ENCODE measurements at regions not wholly inside any gene's neighbourhood (a gene's known extent, or its start where the extent isn't known, plus 50 kb on each side); places are given as distances from the start of the nearest gene placed in this dataset.
"Not testable (repeated sequence)": the region's sequence is repeated elsewhere in the genome, so short reads cannot be mapped to it uniquely, and the experiment has no call there.

- no peak for DNase-seq (ENCODE audit: low spot score)
Measured at GRCh38 chr12:119931402-119931801, 54.3 kb upstream of the CIT start.

GRCh38 chr12:119932921-119933320 lies 55.8 kb upstream of the CIT start:
- no peak for DNase-seq (ENCODE audit: low spot score)

- not testable (repeated sequence) for DNase-seq (ENCODE audit: low spot score)
Measured at GRCh38 chr12:119934780-119935179, 54.3 kb upstream of the BICDL1 start.

- no peak for DNase-seq (ENCODE audit: low spot score)
Measured at GRCh38 chr12:119936705-119937311, 52.2 kb upstream of the BICDL1 start.

GRCh38 chr12:119938049-119938667 lies 50.9 kb upstream of the BICDL1 start:
- peak; percentile 78 for DNase-seq (ENCODE audit: low spot score)
